ENCODE measurements at regions not wholly inside any gene's neighbourhood (a gene's known extent, or its start where the extent isn't known, plus 50 kb on each side); places are given as distances from the start of the nearest gene placed in this dataset.
A peak's percentile ranks its signal among the peaks of the same experiment; 100 is the strongest.
"Not testable (repeated sequence)": the region's sequence is repeated elsewhere in the genome, so short reads cannot be mapped to it uniquely, and the experiment has no call there.

- no peak for DNase-seq
Observed at GRCh38 chr6:154923199-154923869, 71.8 kb upstream of the TIAM2 start.

DNA sequence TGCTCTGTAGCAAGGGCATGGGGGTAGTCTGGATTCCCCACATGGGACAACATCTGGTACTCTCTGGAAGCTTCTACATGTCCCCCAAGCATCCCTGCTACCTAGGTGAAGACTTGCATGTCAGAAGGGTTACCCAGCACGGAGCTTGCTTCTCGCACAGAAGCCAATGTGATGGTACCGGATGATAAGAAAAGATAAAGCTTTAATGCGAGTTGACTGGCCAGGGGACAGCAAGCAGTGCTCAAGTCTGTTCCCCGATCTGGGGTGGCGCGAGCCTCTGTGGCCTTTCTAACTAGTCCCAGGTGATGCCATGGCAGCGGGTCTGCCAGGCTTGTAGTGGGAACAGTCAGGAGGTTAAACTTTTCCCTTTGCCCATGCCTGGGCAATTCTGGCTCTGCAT, 70.0 kb upstream of the TIAM2 start:
- DNase-seq = no peak

- DNase-seq = no peak
Observed at GRCh38 chr6:154926366-154926765, 68.7 kb upstream of the TIAM2 start.

DNA sequence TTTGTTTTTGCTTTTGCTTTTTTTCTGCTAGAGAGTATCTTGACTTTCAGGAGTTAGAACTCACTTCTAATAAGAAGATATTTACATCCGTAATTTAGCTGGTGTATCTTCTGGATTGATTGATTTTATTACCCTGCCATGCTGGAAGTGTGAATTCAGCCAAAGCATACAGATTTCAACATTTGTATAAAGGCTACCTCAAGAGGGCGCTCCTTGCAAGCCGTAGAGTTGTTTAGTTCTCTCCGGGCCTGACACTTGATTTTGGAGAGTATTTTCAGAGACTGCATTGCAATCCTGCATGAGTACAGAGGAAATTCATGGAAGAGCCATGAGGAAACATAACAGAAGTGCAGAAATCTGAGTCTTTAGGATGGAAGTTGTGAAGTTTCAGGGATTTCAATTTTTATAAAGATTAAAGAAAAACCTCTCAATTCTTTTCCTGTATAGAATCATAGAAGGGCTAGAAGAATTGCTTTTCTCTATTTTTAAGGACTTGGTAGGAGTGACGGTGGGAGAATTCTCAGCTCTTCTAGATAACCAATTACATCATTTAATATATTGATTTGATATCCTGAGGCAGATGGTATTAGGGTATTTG, 66.7 kb upstream of the TIAM2 start:
- DNase-seq = peak; percentile 24

GRCh38 chr6:154930451-154930851, 64.7 kb upstream of the TIAM2 start:
- DNase-seq = no peak

DNA sequence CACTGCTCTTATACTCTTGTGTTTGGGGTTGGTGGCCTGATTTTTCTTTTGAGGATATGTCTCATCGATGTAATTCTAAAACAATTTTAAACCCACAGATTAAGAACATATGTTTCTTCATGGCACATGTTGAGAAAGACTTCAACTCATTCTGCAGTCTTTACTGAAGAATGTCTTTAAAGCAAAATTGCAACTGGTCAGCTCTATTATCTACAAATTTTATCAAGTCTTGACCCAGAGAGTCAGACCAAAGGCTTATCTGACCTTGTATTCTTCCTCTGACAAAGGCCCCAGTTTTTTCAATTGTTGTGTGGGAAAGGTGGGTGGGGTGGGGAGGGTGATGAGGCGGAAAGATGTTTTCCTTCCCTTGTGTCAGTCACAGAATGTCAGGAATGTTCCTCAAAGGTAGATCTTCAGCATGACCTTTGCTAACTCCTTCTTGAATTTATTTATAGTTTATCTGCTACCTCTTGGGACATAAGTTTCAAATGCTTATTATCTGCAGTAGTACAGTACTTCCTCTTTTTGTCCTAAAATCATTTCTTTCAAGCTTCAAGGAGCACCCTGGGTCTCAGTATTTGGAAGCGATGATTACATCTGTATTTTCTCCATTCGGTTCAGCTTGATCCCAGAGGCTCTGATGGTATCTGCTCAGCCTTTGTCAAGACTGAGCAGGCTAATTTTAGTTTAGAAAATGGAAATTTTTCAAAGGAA, 63.2 kb upstream of the TIAM2 start:
- DNase-seq = no peak

- no peak for DNase-seq
Observed at GRCh38 chr6:154932515-154933027, 62.5 kb upstream of the TIAM2 start.

- no peak for DNase-seq
Observed at GRCh38 chr6:154933181-154933827, 61.8 kb upstream of the TIAM2 start.

- DNase-seq = peak; percentile 41
Observed at GRCh38 chr6:154937306-154938220, 57.6 kb upstream of the TIAM2 start.

DNA sequence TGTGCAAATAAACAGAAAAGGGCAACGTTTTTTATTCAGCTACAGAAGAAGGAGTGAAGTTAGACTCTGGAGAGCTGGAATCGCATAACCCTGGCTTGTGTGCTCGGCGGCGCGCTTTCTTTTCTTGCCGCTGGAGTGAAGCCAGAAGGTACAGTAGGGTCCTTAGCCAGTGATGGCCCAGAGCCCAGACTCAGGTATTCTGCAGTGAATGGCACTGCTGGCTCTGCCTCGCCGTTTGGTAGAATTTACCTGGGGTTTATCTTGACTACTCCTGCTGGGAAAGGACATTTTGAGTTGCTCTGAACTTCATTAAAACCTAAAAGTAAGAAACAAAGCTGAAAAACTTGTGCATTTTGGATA, 56.9 kb upstream of the TIAM2 start:
- no peak for DNase-seq

GRCh38 chr6:154938727-154939285, 56.3 kb upstream of the TIAM2 start:
- DNase-seq = not testable (repeated sequence)

DNA sequence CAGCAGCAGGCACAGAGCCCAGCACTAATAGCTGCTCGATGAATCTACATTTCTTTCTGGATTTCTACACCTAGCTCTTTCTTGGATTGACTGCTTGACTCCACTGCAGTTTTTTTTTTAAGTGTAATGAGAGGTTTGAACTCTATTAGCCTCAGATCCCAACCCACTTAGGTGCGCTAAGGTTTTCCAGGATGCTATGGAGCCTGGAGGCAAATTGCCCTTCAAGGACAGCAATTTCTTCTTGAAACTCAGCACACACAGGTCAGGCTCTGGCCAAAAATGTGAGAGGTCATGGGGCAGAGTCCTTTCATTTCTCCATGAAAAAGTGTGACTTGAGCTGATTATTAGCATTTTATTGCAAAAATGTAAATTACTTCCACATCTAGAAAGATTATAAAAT, 52.3 kb upstream of the TIAM2 start:
- no peak for DNase-seq

DNA sequence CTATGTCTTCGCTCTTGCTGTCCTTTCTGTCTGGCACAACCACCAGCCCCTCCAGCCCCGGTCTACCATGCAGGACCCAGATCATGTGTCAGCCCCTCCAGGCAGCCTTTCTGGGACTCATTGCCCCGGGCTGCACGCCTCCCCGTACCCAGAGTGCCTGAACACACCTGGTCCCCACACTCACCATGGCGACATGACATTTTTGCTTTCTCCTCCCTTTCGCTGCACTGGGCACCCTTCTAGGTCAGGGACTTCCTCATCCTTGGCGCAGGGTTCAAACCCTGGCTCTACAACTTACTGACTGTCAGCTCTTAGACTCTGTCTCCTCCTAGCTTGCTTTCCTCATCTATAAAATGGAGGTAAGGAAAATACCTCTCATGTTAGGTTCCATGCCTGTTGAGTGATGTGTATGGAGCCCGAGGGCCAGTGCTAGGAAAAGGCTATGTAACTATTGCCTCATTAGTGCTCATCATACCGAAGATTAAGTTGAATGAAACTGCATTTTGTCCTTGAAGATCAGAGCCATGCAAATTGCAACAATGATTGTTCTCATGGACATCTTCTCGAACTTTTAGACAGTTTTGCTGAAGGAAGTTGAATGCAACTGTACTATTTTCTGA, 49.7 kb upstream of the TIAM2 start:
- no peak for DNase-seq
